ENCODE measurements at regions not wholly inside any gene's neighbourhood (a gene's known extent, or its start where the extent isn't known, plus 50 kb on each side); places are given as distances from the start of the nearest gene placed in this dataset.

DNA sequence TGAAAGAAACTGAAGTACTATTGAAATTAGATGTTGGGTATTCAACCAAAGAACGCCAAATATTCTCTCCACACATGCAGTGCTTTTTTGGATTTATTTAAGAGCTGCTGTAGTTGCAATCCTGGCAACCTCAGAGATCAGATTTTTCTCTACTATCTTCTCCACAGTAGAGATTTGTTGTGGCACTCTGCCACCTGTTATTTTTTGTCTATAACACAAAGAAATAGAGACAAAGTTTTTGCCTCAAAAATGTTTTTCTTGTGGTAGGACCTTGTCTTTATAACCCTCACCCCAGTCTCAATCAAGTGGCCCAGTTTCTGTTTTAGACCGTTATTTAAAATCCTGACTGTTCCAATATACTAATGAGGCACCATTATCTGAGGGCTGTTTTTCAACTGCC is 79.4 kb downstream of the SCG2 start:
- DNase-seq (ENCODE audit: low spot score) = no peak

- no peak for DNase-seq (ENCODE audit: low spot score)
Observed at GRCh38 chr2:223523551-223524001, 78.6 kb downstream of the SCG2 start.

DNA sequence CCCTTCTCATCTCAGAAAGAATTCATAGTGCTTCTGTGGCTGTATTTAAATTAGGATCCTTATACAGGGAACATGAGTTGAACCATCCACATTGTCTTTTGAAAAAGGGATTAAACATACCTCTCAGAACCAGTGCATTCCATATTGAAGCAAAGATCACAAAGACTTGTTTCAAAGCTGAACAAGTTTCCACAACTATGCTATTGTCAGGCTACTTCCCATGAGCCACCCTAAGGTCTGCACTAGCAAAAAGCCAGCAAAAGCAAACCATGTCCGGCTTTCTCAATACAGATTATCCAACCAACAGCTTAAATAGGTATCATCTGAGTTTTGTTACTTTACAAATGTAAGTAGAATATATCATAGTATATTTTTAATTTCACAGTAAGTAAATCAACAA is 78.1 kb downstream of the SCG2 start:
- no peak for DNase-seq (ENCODE audit: low spot score)

DNA sequence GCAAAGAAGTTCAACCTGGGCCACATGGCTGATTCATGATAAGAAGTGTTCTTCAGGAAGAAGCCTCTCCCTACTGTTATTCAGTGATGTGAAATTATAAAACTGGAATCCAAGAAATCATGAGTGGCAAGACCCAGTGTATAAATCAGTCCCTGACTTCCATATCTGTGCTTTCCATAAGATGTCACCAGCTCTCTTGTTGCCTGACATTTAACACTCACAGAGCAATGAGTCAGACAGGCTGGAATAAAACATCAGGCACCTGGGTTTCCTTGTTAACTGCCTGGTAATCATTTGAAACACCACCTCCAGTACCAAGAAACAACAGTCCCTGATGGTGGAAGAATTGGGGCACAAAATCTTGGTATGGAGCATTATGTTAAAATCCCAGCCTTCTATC is 76.1 kb downstream of the SCG2 start:
- DNase-seq (ENCODE audit: low spot score) = no peak

GRCh38 chr2:223528036-223528435 is 74.1 kb downstream of the SCG2 start:
- DNase-seq (ENCODE audit: low spot score) = peak; percentile 33

- no peak for DNase-seq (ENCODE audit: low spot score)
Observed at GRCh38 chr2:223529696-223530095, 72.5 kb downstream of the SCG2 start.

GRCh38 chr2:223530811-223531210 is 71.3 kb downstream of the SCG2 start:
- no peak for DNase-seq (ENCODE audit: low spot score)

GRCh38 chr2:223532161-223532560 is 70.0 kb downstream of the SCG2 start:
- DNase-seq (ENCODE audit: low spot score) = no peak

GRCh38 chr2:223532712-223533111 is 69.4 kb downstream of the SCG2 start:
- no peak for DNase-seq (ENCODE audit: low spot score)

DNA sequence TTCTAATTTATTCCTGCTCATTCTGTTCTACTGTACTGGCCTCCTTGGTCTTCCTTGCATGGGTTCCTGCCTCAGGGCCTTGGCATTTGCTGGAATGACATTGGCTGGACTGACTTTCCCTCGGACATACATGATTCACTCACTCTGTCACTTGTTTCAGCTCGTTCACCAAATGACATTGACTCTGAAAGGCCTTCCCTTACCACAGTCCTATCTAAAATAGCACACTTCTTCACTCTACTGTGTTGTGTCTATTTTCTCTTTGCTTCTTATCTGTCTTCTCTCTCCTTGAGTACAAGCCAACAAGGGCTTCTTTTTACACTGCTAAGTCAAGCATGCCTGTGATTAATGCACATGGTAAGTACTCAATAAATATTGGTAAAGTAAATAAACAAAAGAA is 65.6 kb downstream of the SCG2 start:
- DNase-seq (ENCODE audit: low spot score) = no peak

GRCh38 chr2:223537115-223537514 is 65.0 kb downstream of the SCG2 start:
- no peak for DNase-seq (ENCODE audit: low spot score)

GRCh38 chr2:223537651-223538601 is 64.2 kb downstream of the SCG2 start:
- no peak for DNase-seq (ENCODE audit: low spot score)

DNA sequence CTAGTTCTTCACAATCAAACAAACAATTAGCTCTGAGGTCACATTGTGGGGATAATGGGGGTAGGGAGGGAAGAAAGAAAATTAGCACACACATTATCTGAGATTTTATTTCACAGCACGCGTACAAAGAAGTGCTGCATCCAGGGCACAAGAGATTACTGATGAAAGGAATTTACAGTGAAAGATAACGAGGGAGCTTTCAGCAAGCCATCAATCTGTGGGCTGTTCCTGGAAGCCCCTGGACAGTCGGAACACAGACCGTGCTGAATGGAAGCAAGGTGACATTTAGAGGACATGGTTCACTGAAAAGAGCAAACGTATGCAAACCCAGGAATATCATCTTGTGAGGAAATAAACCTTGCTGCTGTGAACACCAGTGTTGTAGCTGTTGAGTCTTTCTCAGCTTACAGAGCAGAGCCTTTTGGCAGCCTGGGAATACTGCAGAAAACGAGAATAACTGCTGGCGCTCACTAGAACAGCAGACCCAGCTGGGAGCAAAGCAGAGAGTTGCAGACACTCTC is 63.2 kb downstream of the SCG2 start:
- DNase-seq (ENCODE audit: low spot score) = no peak

DNA sequence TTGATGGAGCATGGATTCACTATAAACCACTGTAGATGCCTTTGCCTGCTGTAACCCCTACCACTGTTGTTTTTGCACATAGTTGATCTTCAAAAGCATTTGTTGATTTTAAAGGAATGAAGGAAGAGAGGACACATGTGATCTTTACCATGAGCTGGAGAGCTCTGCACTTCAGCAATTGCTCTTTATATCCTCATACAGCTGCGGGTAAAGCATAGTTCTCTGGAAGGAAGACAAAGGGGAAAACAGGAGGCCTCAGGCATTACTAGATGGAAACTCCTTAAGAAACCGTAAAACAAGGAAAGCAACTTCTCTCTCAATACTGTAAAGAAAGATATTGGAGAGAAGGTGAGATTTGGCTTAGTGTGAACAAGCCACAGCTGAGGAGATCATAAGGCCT is 60.6 kb downstream of the SCG2 start:
- DNase-seq (ENCODE audit: low spot score) = no peak

- DNase-seq (ENCODE audit: low spot score) = no peak
Observed at GRCh38 chr2:223542501-223542900, 59.7 kb downstream of the SCG2 start.

GRCh38 chr2:223545406-223545805 is 56.8 kb downstream of the SCG2 start:
- no peak for DNase-seq (ENCODE audit: low spot score)

GRCh38 chr2:223545830-223546229 is 56.3 kb downstream of the SCG2 start:
- DNase-seq (ENCODE audit: low spot score) = no peak

Measured in AG20443 (cell line).